Stimulated activated CD8-positive, alpha-beta memory T cell treated with anti-CD3 and anti-CD28 coated beads, Interleukin-15, amount 100 ng/mL, for 4 hours (primary cell): ENCODE measurements at regions not wholly inside any gene's neighbourhood (a gene's known extent, or its start where the extent isn't known, plus 50 kb on each side); places are given as distances from the start of the nearest gene placed in this dataset.

Source experiments
- DNase-seq, 2 donors: peaks; one replicate each; pipeline ENCODE4 v3.0.0-alpha.2; 2020; ENCODE audit warnings: low read depth in 2 of 2

- no peak for DNase-seq
Measured at GRCh38 chr2:146523196-146523595, 1321.6 kb upstream of the ACVR2A start.

DNA sequence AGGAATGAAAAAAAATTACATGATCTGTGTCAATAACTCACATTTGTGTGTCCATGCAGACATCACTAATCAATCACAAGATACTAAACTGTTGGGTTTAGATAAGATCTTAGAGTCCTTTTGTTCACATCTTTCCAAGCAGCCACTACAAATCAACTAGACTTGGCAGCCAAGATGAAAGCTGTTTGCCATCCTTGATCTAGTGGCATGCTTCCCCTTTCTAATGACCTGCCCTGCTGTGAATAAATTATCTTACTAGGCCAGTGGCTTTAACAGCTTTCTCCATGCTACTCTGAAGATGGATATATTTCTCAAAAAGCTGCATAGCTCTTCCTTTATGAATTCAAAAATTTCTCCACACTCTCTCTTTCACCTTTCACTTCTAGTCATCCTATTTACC, 1338.0 kb upstream of the ACVR2A start:
- no peak for DNase-seq

DNA sequence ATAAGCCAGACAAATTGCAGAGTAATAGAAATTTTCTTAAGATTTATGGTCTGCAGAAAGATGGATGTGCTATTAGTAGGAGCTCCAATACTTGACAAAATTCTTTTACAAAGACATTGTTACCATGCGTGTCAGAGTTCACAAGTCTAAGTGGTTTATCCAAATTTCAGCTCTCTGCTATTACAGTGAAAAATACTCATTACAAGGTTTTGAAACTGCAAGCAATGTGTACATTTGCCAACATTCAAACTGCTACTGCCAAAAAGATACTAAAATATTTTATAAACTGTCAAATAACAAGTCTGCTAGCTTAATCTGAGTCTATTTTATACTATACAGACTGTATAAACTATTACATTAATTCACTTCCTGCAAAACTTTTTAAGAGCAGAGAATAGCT, 1341.5 kb upstream of the ACVR2A start:
- DNase-seq: no peak

- no peak for DNase-seq
Measured at GRCh38 chr2:146496248-146496647, 1348.6 kb upstream of the ACVR2A start.

- DNase-seq: no peak
Measured at GRCh38 chr2:146489386-146489785, 1355.4 kb upstream of the ACVR2A start.

DNA sequence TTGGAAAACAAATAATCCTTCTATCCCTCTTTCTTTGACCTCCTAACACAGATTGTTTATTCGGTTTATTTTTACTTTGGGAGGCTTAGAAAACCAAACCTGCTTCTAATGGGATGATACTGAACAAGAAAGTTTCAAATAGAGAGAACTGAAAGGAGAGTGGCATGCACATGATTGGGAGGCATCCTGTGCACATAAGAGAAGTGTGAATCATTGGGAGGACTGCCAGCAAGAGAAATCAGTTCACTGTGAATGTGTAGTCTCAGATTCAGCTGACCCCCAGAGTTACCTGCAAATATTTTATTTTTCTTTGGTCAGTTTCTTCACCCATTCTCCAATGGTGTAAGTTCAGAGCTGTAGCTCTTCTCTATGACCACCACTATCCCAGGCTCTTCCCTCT, 1363.2 kb upstream of the ACVR2A start:
- no peak for DNase-seq

DNA sequence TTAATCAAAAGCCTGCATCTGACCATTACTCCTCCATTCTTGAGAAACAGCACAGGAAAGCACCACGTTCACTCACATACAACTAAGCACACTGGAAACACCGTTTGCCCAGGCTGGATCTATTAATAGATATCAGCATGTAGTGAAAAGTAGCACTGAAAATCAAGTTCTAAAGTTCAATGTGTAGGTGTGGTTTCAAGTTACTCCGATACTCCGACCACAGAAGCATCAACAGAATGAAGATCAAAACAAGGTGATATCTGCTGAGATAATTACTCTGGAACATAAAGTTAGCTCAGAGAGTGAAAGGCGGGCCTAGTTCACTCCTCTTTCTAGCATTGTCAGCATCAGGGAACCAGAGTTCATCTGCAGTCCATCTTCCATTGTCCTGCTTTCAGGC, 1367.4 kb upstream of the ACVR2A start:
- DNase-seq: no peak

DNA sequence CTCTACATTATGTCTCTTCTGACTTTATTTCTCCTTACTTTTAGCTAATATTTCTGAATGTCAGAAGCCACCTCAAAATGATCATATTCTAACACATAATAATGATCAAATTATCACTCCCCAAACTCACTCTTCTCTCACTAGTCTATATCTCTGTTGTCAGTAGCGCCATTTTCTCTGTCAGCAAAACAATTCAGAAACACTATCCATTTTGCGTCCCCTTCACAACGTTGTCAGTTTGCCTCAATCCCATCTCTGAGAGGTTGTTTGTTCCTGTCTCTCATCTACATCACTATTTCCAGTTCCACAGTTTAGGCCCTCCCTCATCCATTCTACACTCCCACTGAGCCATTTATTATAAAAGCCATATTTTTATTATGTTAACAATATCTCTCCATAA, 1376.3 kb upstream of the ACVR2A start:
- no peak for DNase-seq

DNA sequence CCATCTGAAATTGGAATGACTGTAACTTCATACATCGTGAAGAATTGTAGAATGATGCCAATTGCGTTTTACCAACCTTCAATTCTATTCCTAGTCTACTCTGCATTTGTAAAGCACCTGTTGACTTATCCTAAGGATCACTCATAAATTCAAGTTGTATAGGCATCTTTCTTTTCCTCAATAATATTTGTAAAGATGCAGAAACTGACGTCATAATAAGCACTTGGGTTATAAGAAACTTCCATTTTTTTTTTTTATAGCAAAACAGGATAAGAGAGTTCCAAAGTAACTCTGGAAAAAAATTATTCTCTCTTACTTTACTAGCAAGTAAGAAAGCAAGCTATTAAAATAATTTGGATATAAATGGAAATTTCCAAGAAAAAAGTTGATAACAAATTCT, 1377.4 kb upstream of the ACVR2A start:
- no peak for DNase-seq

DNA sequence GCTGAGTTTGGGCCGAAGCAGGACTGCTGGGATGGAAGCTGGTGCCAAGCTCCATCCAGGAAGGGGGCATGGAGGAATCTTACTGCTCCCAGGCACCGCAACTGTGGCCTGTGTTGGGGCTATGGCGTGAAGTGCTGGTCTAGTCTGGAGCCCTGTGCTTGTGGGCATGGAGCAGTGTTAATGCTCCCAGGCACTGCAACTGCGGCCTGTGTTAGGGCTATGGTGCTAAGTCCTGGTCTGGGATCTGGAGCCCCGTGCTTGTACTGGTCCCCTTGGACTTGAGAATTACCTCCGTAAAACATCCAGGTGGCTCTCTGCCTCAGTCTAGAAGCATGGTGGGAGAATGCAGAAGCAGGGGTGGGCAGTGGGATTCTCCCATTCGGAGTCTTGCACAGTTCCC, 1379.4 kb upstream of the ACVR2A start:
- no peak for DNase-seq

DNA sequence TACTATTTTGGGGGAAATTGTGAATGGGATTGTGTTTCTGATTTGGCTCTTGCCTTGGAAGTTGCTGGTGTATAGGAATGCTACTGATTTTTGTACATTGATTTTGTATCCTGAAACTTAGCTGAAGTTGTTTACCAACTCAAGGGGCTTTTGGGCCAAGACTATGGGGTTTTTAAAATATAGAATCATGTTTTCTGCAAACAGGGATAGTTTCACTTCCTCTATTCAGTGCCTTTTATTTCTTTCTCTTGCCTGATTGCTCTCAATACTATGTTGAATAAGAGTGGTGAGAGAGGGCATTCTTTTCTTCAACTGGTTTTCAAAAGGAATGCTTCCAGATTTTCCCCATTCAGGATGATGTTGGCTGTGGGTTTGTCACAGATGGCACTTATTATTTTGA, 1383.8 kb upstream of the ACVR2A start:
- DNase-seq: no peak

GRCh38 chr2:146458585-146458984, 1386.2 kb upstream of the ACVR2A start:
- DNase-seq: no peak

- DNase-seq: no peak
Measured at GRCh38 chr2:146457221-146457620, 1387.6 kb upstream of the ACVR2A start.

GRCh38 chr2:146455325-146455724, 1389.5 kb upstream of the ACVR2A start:
- DNase-seq: no peak

GRCh38 chr2:146451972-146452371, 1392.9 kb upstream of the ACVR2A start:
- no peak for DNase-seq

- DNase-seq: no peak
Measured at GRCh38 chr2:146450131-146450530, 1394.7 kb upstream of the ACVR2A start.

GRCh38 chr2:146444987-146445386, 1399.8 kb upstream of the ACVR2A start:
- DNase-seq: no peak

DNA sequence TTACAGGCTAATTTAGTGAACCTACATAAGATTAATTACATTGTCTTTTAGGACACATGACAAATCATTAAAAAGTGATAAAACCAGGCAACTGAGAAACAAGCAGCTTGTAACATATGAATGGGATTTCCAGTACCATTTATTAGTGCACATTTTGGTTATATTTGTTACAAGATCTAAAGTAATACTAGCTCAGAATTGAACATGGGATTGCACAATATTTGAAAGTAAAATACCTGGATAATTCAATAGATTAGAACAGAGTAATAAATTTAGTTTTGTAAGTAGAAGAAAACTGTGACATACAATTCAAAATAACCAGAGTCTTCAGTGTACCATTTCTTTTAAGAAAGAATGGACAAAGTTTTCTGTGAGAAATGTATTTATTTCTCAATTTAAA, 1400.7 kb upstream of the ACVR2A start:
- DNase-seq: no peak

- DNase-seq: no peak
Measured at GRCh38 chr2:146438246-146438645, 1406.6 kb upstream of the ACVR2A start.

GRCh38 chr2:146437712-146438111, 1407.1 kb upstream of the ACVR2A start:
- DNase-seq: no peak

DNA sequence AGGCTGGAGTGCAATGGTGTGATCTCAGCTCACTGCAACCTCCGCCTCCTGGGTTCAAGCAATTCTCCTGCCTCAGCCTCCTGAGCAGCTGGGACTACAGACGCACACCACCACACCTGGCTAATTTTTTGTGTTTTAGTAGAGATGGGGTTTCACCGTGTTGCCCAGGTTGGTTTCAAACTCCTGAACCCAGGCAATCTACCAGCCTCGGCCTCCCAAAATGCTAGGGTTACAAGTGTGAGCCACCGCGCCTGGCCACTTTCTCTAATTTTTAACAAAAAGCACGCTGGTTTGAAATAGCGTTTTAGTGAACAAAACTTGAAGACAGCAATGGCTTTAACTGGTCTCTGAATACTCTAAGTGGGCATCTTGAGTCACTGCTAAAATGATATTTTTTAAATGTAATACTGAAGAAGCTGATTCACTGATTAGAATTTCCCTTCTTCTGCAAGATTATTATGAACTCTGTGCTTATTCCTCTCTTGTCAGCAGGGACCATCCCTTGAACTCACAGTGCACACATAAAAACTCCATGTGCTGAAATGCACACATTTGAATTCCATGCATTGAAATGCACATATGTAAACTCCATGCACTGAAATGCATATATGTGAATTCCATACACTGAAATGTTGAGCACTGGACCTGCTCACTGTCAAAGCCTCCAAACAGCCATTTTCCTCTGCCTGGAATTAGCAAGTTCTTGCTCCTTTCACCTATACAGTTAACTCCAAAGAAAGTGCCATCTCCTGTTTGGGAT, 1411.5 kb upstream of the ACVR2A start:
- DNase-seq: no peak

DNA sequence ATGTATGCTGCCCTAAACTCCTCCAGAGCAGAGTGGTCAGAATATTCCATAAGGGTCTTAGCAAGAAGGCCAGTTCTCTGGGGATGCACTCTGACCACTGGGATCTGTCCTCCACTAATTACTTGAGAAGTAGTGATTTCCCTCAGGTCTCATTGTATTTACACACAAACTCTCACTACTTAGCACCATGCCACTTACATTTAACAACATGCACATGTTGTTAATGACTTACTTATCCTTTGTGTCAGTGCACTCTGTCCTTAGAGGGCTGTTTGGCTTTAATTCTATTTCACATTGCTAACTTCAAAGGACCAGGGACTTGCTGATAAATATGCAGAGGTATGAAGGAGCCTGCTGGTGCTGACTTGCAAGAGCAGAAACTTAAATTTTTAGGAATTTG, 1415.5 kb upstream of the ACVR2A start:
- no peak for DNase-seq

- no peak for DNase-seq
Measured at GRCh38 chr2:146417942-146418341, 1426.9 kb upstream of the ACVR2A start.

DNA sequence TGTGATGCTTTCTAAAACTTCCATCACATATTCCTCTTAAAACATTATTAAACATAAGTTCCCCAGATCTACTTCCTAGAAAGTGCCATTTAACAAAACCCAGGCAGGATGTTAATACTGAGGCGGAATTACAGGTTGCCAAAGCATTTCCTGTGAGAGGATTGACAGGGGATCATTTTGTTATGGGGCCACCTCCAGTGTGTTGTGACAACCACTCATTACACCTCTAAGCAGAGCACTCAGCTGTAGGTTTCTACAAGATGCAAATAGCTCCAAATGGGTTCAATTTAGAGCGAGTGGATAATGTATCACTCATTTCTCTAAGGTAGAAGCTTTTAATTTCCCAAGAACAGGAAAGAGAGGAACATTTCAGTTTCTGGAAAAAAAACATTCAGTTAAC, 1429.5 kb upstream of the ACVR2A start:
- no peak for DNase-seq
